Sigmoid colon (tissue), 4 donors: ENCODE measurements at regions not wholly inside any gene's neighbourhood (a gene's known extent, or its start where the extent isn't known, plus 50 kb on each side); places are given as distances from the start of the nearest gene placed in this dataset.

Experiments
- EP300 ChIP-seq, 4 donors: sonication (generic); formaldehyde crosslinking; IDR thresholded peaks; one replicate each; pipeline ENCODE4 v1.6.1; 2017; ENCODE audit warnings: antibody characterized with exemption in 4 of 4
- POLR2AphosphoS5 ChIP-seq, 4 donors: sonication (generic); formaldehyde crosslinking; IDR thresholded peaks; one replicate each; pipeline ENCODE4 v1.6.1; 2017; ENCODE audit warnings: antibody characterized with exemption in 4 of 4

- TF ChIP-seq POLR2AphosphoS5 (IDR thresholded peaks at IDR 0.05) (no peak), EP300 (IDR thresholded peaks at IDR 0.05) (no peak)
Observed at GRCh38 chr10:78738861-78739260, 329.9 kb upstream of the ZMIZ1 start.
